Neural cell (in vitro differentiated cells): ENCODE measurements at regions not wholly inside any gene's neighbourhood (a gene's known extent, or its start where the extent isn't known, plus 50 kb on each side); places are given as distances from the start of the nearest gene placed in this dataset.
"Not testable (repeated sequence)": the region's sequence is repeated elsewhere in the genome, so short reads cannot be mapped to it uniquely, and the experiment has no call there.

ENCODE experiments used
- EP300 ChIP-seq: fragments of 450-650 bp; conservative IDR thresholded peaks from 2 replicates; pipeline ENCODE4 v1.6.1; 2014; ENCODE audit warnings: antibody characterized with exemption, mild to moderate bottlenecking, moderate library complexity; ENCODE audit not compliant: poor library complexity, severe bottlenecking
- EZH2 ChIP-seq: fragments of 200-600, 300-800 bp; shearing (Covaris generic), sonication (generic); IDR thresholded peaks from 2 replicates; pipeline ENCODE4 v1.6.1; 2014; ENCODE audit warnings: antibody characterized with exemption, low read length, borderline replicate concordance, mild to moderate bottlenecking; ENCODE audit not compliant: insufficient read depth, poor library complexity, severe bottlenecking
- POLR2AphosphoS5 ChIP-seq: IDR thresholded peaks from 2 replicates; pipeline ENCODE4 v1.6.1; 2012
- RAD21 ChIP-seq: fragments of 450-650 bp; conservative IDR thresholded peaks from 2 replicates; pipeline ENCODE4 v1.6.1; 2014; ENCODE audit warnings: antibody characterized with exemption, mild to moderate bottlenecking, moderate library complexity
- SMC3 ChIP-seq: fragments of 450-650 bp; conservative IDR thresholded peaks from 2 replicates; pipeline ENCODE4 v1.6.1; 2014; ENCODE audit warnings: antibody characterized with exemption, mild to moderate bottlenecking, moderate library complexity; ENCODE audit not compliant: poor library complexity
- TAF1 ChIP-seq: IDR thresholded peaks from 2 replicates; pipeline ENCODE4 v1.6.1; 2012; ENCODE audit warnings: low read depth
- TF ChIP-seq, protein P1 (sequence below): fragments of 450-650 bp; IDR thresholded peaks from 2 replicates; pipeline ENCODE4 v1.5.1; 2014; ENCODE audit warnings: antibody characterized with exemption, mild to moderate bottlenecking, moderate library complexity; ENCODE audit not compliant: poor library complexity, severe bottlenecking
- TF ChIP-seq, protein P2 (sequence below): IDR thresholded peaks from 2 replicates; pipeline ENCODE4 v1.6.1; 2012; ENCODE audit warnings: borderline replicate concordance

DNA sequence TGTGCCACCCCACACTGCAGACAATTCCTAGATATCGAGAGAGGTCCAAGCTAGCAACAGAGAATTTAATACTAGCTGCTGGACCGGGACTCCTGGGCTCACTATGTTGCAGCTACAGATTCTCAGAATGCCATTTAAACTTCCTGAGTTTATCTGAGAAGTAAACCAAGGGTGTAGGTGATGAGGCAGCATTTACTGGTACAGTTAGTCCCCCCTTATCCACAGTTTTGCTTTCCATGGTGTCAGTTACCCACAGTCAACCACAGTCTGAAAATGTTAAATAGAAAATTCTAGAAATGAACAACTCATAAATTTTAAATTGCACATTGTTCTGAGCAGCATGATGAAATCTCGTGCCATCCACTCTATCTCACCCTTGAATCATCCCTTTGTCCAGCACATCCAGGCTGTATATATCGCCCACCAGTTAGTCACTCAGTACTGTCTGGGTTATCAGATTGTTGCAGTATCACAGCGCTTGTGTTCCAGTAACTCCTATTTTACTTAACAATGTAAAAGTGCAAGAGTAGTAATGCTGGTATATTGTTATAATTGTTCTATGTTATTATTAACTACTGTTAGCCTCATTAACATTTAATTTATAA lies 157.5 kb upstream of the NBPF9 start:
- TF ChIP-seq, protein P1, sequence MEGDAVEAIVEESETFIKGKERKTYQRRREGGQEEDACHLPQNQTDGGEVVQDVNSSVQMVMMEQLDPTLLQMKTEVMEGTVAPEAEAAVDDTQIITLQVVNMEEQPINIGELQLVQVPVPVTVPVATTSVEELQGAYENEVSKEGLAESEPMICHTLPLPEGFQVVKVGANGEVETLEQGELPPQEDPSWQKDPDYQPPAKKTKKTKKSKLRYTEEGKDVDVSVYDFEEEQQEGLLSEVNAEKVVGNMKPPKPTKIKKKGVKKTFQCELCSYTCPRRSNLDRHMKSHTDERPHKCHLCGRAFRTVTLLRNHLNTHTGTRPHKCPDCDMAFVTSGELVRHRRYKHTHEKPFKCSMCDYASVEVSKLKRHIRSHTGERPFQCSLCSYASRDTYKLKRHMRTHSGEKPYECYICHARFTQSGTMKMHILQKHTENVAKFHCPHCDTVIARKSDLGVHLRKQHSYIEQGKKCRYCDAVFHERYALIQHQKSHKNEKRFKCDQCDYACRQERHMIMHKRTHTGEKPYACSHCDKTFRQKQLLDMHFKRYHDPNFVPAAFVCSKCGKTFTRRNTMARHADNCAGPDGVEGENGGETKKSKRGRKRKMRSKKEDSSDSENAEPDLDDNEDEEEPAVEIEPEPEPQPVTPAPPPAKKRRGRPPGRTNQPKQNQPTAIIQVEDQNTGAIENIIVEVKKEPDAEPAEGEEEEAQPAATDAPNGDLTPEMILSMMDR, result not testable (repeated sequence)
- TF ChIP-seq EZH2, POLR2AphosphoS5, TAF1, RAD21, SMC3, EP300: not testable (repeated sequence)
- TF ChIP-seq, protein P2, sequence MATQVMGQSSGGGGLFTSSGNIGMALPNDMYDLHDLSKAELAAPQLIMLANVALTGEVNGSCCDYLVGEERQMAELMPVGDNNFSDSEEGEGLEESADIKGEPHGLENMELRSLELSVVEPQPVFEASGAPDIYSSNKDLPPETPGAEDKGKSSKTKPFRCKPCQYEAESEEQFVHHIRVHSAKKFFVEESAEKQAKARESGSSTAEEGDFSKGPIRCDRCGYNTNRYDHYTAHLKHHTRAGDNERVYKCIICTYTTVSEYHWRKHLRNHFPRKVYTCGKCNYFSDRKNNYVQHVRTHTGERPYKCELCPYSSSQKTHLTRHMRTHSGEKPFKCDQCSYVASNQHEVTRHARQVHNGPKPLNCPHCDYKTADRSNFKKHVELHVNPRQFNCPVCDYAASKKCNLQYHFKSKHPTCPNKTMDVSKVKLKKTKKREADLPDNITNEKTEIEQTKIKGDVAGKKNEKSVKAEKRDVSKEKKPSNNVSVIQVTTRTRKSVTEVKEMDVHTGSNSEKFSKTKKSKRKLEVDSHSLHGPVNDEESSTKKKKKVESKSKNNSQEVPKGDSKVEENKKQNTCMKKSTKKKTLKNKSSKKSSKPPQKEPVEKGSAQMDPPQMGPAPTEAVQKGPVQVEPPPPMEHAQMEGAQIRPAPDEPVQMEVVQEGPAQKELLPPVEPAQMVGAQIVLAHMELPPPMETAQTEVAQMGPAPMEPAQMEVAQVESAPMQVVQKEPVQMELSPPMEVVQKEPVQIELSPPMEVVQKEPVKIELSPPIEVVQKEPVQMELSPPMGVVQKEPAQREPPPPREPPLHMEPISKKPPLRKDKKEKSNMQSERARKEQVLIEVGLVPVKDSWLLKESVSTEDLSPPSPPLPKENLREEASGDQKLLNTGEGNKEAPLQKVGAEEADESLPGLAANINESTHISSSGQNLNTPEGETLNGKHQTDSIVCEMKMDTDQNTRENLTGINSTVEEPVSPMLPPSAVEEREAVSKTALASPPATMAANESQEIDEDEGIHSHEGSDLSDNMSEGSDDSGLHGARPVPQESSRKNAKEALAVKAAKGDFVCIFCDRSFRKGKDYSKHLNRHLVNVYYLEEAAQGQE, result not testable (repeated sequence)
